HuH-7 (cell line): ENCODE measurements at regions not wholly inside any gene's neighbourhood (a gene's known extent, or its start where the extent isn't known, plus 50 kb on each side); places are given as distances from the start of the nearest gene placed in this dataset.

Experiments used
- DNase-seq: peaks from one replicate; pipeline ENCODE4 v3.0.0; 2011; ENCODE audit warnings: low spot score

DNA sequence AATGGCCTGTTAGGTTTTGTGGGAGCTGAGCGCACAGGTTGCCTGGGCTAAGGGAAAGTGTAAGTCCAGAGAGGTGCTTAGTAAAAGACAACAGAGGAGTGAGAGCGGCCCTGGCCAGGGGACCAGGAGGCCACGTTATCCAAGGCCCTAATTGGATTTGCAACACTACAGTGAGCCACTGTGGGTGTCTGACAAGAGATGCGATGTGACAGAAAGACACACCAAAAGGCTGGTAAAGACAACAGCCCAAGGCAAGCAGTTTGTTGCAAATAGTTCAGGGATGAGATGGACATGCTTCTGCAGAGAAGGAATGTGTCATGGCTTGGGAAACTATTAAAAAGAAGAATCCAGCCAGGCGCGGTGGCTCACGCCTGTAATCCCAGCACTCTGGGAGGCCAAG lies 162.7 kb upstream of the KIT start:
- no peak for DNase-seq

DNA sequence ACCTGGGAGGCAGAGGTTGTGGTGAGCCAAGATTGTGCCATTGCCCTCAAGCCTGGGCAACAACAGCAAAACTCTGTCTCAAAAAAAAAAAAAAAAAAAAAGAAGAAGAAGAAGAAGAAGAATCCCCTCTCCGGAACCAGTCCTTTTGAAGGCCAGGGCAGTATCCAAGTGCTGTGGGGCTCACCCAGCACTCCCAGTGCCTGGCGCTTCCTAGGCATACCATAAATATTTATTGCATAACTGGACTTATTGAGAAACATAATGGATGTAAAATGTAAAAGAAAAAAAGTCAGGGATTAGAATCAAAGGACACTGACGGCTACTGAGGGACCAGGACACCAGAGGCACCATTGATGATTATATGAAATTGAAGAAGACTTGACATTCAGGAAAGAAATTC lies 162.1 kb upstream of the KIT start:
- DNase-seq: no peak

DNA sequence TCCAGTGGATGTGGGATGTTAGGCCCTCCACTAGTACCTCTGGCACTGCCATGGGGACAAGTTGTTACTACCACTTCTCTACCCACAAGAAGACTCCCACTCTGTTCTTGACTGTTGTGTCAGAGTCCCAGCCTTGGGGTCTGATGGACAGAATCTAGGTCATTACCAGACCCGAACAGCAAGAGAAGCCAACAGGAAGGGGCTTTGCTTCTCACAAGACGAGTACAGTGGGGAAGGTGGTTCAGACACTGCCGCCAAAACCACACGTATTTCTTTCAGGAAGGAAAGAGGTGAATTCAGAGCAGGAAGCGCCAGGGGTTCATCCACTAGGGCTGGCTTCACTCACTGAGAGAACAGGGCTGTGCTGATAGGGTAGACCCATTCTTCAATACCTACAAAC lies 161.3 kb upstream of the KIT start:
- DNase-seq: no peak

DNA sequence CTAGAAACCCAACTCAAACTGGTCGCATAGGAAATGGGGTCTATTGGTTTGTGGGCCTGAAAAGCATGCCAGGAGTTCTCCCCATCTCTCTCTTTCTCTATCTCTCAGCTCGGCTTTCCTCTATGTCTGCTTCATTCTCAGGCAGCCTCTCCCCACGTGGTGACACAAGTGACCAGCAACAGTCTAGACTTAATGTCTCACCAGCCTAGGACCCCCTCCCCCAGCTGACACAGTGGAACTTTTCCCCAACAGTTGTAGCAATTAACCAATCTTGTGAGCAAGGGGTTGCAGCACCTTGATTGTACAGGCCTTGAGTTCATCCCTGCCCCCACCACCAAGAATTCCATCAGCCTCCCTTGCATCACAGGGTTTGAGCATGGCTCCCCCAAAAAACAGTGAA lies 159.8 kb upstream of the KIT start:
- no peak for DNase-seq

DNA sequence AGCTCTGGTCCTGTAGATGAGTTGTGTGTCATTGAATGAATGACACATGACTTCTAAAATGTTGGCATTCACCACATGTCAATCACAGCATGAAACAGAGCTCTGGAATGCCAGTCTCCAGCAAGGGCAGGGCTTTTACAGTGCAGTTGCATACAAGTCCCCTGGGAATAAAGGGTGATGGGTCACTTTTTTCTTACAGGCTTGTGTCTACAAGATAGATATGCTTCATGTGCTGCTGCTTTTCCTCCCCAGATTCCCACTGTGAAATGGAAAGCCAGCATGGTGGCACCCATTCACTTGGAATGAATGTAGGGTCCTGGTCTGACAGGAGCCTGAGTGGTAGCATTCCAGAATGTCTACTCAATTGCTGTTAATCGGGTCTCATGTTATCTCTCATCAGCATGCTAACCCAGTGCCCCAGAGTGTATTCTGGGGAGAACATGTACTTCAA lies 159.1 kb upstream of the KIT start:
- DNase-seq: no peak

DNA sequence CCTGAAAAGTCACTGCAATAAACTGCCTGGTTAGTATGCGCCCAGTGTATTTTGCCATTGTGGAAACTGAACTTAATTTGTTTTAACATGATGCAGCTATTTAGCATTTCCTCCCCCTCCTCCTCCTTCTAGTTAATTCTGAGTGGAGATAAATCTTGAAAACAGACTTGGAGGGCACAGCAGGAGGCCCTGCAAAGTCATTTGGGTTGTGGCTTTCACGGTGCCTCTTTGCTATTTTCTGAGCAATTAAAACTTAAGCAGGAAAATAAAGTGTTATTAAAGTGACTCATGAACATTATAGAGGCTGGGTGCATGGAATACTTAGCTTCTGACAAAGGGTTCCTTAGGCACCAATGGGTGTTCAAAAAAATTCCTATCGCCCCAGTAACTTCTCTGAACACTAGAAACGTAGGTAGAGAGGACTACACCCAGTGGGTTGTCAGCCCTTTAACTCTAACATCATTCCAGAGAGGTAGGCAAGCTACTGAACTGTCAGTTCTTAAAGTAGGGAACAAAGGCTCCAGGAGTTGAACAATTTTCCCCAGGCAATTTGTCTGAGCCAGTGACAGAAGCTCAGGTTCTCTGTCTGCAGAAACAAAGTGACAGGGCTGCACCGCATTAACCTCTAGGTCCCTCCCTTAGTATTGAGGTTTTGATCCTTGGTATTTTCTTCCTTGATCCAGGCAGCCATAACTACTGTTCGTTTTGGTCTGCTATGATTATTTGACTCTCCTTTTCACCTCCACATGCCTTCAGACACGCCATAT lies 158.3 kb upstream of the KIT start:
- DNase-seq: no peak

DNA sequence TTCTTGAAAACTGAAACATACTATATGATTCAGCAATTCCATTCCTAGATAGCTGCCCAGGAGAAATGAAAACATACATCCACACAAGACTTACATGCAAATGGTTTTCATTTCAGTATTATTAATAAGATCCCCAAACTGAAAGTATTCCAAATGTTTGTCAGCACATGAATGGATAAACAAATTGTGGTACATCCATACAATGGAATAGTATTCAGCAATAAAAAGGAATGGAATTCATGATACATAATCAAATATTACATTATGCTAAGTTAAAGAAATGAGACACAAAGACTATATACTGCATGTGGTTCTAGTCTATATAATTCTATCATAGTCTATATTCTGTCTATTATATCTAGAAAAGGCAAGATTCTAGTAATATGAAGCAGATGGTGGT lies 152.4 kb upstream of the KIT start:
- no peak for DNase-seq

DNA sequence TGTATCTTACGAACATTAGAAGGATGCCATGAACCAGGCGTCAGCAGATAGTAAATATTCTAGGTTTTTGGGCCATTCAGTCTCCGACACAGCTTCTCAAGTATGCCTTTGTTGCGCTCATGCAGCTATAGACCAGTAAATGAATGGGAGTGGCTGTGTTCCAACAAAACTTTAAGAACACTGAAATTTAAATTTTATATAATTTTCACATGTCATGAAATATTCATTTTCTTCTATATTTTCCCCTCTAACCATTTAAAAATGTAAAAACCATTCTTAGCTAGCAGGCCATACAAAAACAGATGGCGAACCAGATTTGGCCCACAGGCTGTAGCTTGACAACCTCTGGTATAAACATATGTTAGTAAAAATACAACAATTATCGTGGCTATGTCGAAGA lies 151.8 kb upstream of the KIT start:
- no peak for DNase-seq

DNA sequence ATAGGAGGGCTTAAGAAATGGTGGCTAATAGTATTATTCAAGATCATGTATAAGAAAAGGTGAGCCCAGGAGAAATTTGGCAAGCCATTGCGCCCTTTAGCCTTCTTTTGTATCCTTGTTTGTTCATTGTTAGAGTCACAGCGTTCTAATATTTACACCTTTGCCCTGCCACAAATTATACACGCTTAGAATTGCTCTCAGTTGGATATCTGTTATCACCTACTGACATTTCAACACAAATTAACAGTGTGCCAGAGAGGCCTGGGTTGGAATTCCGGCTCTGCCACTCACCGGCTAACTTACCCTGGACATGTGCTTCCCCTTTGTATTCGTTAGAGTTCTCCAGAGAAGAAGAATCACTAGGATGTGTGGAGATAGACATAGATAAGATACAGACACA lies 148.7 kb upstream of the KIT start:
- DNase-seq: no peak

DNA sequence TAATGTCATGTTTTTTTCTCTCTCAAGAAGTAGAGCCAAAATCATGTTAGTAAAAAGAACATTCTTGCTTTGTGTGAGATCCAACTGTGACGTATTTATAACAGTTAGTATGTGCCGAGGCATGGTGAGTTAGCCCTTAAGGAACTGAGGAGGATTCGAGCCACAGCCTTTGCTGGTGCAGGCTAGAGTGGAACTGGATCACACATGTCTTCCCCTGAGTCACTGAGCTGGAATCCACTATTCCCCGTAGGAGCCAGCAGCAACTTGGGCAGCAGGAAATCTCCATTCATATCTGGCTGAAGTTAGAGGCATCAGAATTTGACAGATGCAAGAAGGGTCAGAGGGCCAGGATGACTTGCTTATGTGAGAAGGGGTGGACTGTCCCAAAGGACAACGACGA lies 144.6 kb upstream of the KIT start:
- no peak for DNase-seq

DNA sequence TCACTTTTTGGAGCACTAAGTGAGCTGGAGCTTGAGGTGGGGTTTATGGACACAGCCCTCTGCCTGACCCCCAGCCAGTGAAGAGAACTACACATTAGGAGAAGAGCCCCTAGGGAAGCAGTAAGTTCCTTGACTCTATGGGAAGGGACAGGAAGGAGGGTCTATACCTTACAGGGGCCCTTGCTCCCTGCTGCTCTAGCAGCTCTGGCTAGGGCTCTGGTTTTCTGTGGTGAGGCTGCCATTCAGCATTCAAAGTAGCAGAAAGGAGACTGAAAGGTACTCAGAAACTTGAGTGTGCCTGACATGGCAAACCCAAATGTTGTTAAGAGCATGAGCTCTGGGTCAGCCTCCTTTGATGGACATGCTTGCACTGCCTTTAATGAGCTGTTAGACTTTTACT lies 144.0 kb upstream of the KIT start:
- no peak for DNase-seq

DNA sequence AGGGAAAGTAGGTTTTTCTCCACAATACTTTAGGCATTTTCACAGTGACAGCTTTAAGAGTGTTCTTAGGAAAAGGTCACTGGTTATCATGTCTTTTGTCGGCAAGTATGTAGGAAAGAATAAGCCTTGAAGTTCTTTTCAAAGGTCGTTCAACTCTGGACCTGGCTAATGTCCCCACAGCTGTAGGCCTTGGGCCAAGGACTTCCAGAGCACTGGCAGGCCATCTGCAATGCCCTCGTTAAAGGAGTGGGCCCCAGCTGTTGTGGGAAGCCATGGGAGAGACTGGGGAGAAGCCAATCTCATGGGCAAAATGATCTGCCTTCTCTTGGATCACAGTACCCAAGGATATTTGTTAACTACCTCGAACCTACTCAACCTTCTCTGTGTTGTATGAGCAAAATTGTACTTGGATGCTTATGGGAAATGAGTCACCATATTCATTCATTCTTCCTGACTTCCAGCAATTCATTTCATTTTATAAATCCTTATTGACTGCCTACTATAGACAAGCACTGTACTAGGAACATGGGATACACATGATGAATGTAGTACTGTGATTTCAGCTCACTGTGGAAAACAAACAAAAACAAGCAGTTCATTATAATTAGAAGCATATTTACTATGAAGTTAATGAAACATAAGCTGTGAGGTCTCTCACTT lies 141.1 kb upstream of the KIT start:
- no peak for DNase-seq

DNA sequence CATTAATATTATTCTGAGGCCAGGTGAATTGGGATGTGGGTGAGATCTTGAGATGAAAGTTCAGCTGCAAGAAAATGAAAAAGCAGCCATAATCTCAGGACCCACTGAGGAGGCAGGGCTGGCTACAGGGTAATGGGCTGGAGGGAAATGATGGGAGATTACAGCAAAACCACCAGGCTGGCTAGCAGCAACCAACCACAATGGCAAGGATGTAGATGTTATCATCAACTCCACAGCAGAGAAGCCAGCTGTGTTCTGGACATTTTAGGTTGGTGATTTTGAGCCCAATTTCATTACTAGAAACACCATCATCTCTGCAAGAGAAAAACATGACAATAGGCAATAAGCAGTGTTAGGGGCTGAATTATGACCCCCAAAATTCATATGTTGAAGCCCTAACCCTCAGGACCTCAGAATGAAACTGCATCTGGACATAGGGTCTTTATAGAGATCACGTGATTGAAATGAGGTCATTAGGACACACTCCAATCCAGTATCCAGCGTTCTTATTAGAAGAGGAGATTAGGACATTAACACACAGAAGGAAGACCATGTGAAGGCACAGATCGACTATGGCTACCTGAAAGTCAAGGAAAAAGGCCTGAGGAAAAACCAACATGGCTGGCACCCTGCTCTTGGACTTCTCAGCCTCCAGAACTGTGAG lies 139.8 kb upstream of the KIT start:
- DNase-seq: no peak

DNA sequence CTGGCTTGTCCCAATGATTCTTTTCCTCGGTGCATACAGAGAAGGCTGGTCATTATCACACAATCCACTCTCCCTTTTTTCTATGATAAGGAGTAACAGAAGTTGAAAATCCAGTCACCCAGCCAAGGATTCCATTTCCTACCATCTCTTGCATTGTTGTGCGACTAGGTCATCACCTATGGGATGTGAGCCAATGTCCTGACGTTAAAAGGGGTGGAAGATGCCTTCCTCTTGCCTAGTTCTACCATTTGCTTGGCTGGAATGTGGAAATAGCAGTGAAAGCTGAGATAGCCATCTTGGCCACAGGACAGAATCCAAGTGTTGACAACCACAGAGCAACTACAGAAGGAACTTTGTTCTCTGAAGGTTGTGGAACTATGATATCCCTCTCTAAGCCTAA lies 132.2 kb upstream of the KIT start:
- no peak for DNase-seq

DNA sequence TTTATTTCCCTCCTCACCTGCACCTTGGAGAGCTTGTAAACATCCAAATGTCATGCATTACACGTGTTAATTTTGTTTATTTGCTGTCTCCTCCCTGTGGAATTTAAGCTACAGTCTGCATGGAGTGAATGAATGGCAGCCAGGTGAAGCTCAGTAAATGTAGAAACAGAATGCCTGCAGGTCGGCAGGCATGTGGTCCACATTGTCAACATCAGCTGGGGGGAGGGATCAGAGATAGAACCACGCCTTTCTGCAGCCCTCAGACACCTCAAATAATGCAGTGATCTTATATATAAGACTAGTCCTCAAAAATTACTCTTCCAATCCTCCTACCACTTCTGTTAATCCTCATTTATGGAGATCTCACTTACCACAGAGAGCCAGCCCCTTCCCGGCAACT lies 131.2 kb upstream of the KIT start:
- DNase-seq: no peak

DNA sequence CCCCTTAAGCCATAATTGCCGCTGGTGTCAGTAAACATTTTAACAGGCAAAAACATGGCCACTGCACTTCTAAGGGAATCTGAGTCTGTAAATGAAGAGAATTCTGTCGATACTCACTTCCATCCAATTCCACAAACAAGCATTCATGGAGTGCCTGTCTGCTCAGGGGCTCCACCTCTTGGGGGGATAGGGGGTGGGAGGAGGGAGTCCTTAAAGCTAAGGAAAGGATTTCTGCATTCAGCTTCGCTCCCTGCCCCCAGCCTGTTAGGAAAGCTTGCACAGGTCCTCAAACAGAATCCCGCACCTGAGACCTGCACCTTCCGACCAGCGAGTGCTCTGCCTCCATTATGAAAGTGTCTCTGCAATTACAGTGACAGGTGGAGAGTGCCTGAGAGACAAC lies 130.2 kb upstream of the KIT start:
- no peak for DNase-seq

DNA sequence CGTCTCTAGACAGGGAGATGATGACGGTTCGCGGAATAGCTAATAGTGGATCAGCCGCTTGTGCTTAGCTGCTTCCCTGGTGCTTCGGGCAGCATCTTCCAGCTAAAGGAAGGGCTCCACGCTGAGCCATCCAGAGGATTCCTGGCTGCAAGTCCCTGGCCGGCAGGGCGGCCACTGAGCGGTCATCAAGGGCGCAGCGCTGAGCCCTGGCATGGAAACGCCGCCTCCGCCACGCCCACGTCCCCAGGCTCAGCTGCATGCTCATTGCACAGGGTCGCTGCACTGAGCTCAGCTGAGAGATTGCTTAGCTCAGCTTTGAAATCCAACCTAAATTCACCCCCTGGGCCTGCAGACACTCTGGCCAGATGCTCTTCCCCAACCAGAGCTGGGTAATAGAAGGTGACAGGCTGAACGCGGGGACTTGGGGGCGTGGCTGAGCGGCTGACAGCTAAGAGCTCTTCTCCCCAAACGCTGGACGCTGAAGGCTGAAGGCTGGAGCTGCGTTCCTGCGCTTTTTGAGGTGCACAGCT lies 118.2 kb upstream of the KIT start:
- peak; percentile 64 for DNase-seq

DNA sequence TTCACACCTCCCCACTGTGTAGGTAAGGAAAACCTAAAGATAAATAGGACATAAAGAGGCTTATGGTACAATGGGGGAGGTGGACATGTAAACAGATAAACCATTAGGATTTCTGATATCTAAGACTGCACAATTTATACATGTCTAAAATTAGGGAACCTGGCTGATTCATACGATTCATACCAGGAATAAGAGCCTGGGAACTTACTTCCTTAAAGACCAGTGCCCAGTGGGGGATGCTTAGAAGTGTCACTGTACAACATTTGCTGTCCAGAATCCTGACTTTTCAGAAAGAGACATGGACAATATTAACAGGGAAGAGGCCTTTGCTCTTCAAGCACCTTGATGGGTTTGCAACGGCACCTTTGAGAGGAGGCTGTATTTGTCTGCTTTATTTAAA lies 116.8 kb upstream of the KIT start:
- DNase-seq: no peak

DNA sequence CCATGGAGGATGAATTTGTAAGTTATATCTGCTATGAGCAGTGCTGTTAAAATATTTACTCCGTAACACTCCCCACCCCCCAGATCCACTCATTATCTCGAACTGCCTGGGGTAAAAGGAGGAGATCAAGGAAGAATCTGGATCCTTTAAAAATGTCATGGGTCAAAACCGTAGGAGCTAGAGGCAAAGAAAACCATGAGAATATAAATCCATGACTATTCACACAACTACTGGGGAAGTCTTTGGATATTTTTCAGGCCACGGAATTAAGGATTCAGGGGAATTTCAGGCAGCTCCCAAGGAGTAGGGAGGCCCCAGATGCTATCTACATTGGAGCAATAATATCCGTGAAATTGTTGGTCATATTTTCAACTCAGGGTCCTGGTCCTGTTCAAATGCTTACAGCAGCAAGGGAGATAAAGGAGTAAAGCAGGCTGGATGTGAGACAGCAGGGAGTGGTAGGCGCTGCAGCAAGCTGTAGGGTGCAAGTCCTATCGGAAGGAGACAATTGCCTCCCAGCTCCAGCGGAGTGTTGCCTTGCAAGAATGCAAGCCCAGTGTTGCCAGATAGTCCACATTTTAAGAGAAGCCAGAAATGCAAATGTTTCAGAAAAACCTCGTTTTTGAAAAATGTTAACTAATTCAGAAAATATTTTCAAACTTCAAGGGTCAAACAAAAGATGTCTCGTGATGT lies 116.2 kb upstream of the KIT start:
- no peak for DNase-seq

DNA sequence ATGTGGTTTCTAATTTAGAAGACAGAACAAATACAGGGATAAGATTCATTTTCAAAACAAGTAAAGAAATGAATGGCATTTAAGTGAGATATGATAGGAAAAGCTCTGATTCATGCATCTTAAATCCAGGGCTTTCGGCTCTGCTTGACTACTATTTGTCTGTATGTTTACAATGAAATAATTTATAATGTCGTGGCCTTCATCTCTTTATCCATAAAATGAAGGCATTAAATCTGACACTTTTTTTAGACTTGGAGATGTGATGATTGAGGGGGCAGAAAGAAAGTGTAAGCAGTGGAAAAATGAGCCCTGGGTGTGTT lies 115.7 kb upstream of the KIT start:
- no peak for DNase-seq

DNA sequence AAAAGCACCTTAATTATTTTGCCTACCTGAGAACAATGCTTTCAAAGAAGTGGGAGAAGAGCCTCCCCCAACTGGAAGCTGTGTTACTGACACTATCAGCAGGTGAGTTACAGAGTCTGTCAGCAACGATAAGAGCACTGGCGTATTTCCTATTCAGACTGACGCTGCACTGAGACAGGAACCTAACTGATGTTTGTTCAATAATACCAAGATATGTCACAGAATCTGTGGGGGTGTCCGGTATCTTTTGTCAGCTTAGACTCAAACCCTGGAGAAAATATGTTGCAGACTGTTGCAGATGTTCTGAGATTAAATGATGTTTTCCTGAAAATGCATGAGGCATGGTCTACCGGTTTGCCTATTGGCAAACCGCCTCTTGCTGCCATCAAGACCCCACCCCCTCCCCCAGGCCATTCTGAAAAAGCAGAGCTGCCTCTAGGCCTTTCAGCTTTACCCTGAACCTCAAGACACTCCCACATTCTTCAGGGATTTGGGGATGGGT lies 115.2 kb upstream of the KIT start:
- no peak for DNase-seq

DNA sequence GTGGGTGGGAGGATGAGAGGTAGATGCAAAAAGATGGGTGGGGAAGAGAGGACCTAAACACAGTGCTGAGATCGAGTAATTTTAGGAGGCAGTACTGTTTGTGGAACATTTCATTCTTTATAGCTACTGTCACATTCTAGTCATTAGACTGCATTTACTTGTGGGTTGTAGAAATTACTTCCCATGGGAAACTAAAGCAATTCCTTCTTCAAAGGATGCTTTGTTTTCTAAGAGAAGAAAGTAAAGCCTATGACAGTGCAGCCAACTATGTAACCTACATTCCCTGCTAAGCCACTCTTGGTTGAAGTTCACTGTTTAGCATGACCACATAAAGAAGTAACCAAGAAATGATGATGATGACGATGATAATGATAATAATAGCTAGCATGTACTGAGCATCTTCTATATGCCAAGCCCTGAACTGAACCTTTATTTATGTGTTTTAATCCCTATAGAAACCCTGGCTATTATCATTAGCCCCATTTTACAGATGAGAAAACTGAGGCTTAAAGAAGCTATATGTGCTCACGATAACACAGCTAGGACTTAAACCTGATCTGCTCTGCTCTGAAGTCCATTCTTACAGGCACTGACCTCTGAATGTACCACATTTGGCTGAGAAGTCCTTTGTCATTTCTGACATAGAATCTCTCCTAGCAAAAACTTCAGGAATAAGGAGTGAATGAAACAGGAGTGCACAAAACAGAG lies 114.5 kb upstream of the KIT start:
- DNase-seq: no peak
